Jurkat, Clone E6-1 (cell line): ENCODE measurements at regions not wholly inside any gene's neighbourhood (a gene's known extent, or its start where the extent isn't known, plus 50 kb on each side); places are given as distances from the start of the nearest gene placed in this dataset.

Experiments used
- DNase-seq: peaks from one replicate; pipeline ENCODE4 v3.0.0-alpha.2; 2011; ENCODE audit warnings: low read depth, low spot score
- H3K4me3 ChIP-seq: 2 replicates; pipeline ENCODE4 v1.5.1; 2011; ENCODE audit warnings: mild to moderate bottlenecking, low read length, control low read depth, moderate library complexity

DNA sequence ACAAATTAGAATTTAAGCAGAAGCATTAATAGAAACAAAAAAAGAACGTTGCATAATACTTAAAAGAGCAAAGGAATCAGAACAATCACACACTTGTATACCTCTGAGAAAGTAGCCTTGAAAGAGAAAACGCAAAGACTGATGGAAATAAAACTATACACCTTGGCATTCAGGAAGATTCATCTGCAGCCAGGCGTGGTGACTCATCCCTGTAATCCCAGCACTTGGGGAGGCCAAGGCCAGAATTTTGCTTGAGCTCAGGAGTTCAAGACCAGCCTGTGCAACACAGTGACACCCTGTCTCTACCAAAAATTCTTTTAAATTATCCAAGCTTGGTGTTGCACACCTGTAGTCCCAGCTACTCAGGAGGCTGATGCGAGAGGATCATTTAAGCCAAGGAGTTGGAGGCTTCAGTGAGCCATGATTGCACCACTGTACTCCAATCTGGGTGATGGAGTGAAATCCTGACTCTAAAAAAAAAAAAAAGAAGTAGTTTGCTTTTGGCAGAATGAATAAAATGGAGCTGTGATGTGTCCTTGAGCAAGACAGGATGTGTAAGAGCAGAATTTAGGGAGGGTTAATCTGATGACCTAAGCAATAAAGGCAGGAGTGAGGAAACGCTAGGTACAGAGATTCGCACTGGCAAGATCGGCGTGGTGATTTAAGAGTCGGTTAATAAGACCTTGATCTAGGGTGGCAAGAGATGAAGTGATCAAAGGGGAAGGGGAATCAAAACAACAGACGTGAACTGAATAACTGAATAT, 75.8 kb upstream of the NRP1 start:
- no peak overlapping the region for H3K4me3 ChIP-seq
- no peak for DNase-seq

DNA sequence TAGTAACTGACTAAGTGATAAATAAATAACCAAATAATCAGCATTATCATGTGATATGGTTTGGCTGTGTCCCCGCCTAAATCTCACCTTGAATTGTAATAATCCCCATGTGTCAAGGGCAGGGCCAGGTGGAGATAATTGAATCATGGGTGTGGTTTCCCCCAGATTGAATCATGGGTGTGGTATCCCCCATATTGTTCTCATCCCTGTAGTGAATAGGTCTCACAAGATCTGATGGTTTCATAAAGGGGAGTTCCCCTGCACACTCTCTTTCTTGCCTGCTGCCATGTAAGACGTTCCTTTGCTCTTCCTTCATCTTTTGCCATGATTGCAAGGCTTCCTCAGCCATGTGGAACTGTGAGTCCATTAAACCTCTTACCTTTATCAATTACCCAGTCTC, 72.1 kb upstream of the NRP1 start:
- DNase-seq, result no peak

DNA sequence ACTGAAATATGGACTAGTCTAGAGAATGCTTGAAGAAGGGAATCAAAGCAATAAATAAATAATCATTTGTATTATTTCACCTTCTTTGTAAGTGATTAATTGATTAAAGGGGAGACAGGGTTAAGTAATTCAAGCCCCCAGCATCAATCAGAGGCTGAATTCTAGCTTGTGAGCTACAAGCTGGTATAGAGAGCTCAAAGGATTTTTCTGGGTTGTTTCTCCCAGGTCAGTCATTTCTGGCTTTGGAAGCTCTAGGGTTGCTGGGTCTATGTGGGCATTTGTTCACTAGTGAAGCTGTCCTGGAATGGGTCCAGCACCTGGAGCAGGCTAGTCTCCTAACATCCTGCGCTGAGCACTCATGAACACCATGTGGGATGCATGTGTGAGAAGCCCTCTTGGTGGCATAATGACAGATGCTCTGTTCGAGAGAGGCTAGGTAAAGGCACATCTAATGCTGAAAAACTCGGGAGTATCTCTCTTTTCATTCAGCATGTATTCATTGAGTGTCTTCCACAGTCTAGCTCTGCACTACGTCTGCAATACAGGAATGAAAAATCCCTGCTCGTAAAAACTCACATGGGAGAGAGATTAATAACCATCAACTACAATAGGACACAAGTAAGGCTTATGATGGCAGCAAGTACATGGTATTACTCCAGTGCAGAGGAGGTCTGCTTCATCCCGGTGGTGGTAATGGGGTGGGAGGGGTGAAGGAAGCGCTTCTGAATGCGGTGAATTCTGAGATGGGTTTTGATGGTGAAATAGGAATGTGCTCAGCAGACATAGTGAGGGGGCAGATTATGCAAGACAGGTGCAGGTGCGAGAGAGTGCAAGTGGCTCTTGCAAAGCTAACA, 68.0 kb upstream of the NRP1 start:
- peak; percentile 33 for DNase-seq
- H3K4me3 ChIP-seq, result no peak overlapping the region

More for the DNA sequence above, 72.1 kb upstream of the NRP1 start:
- no peak overlapping the region for H3K4me3 ChIP-seq

DNA sequence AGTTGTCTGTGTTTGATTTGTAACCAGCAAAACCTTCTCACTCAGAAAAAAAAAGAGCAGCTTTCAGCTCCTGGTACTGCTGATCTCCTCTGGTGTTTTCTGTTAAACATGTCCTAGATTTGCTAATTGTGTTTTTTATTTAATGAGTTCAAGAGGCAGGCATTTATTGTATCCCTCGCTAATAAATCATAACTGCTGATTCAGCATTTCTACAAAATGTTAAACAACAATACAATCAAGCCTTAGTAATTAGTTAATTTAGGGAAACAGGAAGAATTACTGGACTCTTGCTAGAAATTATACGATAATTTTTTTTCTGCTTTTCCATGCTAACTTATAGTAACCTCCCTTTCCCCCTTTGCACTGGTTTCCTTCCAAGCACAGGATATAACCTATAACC, 66.8 kb upstream of the NRP1 start:
- no peak overlapping the region for H3K4me3 ChIP-seq

DNA sequence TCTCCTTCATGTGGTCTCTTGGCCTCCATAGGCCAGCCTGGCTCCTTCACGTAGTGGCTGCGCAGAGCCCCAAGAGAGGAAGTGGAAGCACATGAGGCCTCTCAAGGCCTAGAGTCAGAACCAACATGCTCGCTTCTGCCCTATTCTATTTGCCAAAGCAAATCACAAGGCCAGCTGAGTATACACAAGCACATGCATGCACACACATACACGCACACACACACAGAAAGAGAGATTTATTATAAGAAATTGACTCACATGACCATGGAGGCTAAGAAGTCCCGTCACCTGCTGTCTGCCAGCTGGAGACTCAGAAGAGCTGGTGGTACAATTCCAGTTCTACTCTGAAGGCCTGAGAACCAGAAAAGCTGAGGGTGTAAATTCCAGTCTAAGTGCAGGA, 64.3 kb upstream of the NRP1 start:
- no peak for DNase-seq
- no peak overlapping the region for H3K4me3 ChIP-seq

More for the DNA sequence above, 66.8 kb upstream of the NRP1 start:
- no peak for DNase-seq

DNA sequence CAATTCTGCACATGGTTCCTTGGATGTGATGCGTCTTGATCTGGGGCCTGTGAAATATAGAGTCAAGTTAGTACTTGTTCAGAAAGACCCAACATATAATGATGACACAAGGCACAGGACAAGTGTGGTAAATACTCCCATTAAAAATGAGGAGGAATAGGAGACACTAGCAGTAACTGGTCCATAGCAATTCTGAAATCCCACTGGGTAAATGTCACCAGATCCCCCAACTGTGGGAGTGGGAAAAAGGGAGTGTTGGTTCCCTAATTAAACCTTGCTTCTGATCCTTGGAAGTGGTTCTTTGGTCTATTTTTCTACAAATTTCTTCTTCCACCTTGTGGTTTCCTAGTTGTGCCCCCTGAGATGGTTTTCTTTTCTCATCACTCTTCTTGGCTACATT, 62.5 kb upstream of the NRP1 start:
- no peak overlapping the region for H3K4me3 ChIP-seq
- no peak for DNase-seq

DNA sequence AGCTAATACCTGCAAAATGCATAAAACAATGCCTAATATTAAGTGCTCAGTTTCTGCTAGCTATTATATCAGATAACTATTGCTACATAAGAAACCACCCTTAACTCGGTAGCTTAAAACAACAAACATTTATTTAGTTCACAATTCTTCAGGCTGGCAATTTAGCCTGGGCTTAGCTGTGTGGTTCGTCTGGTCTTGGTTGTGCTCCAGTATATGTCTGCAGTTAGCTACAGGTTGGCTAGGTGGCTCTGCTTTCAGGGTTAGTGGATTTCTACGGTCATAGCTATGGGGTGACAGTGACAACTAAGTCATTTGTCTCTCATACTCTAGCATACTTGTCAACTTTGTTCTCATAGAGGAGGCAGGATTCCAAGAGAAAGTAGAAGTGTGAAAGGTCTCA, 61.8 kb upstream of the NRP1 start:
- no peak for DNase-seq

DNA sequence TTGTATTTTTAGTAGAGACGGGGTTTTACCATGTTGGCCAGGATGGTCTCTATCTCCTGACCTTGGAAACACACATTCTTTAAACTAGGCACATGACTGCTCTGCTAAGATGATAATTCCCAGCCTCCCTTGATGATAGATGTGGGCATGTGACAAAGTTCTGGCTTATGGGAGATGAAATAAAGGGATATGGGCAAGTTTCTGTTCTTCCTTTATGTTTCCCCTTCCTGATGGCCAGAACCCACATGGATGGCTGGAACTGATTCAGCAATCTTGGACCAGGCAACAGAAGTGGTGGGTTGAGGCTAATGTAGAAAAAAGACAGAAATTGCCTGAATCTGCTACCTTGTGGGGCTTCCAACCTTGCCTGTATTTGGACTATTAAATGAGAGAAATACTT, 60.7 kb upstream of the NRP1 start:
- no peak for DNase-seq

More for the DNA sequence above, 61.8 kb upstream of the NRP1 start:
- no peak overlapping the region for H3K4me3 ChIP-seq

DNA sequence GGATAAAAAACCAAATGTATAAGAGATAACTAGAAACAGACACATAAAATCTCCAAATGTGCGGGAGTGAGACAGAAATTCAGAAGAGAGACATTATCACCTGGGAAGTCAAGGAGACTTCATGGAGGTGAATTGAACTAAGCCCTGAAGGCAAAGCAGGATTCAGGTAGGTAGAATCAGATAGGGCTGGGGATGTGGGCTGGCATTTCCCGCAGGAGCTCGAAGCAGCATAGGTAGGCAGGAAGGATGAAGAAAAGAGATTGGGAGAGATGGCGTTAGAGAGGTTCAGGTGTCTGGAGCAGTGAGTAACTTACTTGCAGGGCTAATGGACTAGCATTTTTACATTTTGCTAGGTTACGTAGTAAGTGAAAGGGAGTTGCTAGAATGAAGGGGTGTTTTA, 58.2 kb upstream of the NRP1 start:
- H3K4me3 ChIP-seq, result no peak overlapping the region
- no peak for DNase-seq

More for the DNA sequence above, 60.7 kb upstream of the NRP1 start:
- no peak overlapping the region for H3K4me3 ChIP-seq

DNA sequence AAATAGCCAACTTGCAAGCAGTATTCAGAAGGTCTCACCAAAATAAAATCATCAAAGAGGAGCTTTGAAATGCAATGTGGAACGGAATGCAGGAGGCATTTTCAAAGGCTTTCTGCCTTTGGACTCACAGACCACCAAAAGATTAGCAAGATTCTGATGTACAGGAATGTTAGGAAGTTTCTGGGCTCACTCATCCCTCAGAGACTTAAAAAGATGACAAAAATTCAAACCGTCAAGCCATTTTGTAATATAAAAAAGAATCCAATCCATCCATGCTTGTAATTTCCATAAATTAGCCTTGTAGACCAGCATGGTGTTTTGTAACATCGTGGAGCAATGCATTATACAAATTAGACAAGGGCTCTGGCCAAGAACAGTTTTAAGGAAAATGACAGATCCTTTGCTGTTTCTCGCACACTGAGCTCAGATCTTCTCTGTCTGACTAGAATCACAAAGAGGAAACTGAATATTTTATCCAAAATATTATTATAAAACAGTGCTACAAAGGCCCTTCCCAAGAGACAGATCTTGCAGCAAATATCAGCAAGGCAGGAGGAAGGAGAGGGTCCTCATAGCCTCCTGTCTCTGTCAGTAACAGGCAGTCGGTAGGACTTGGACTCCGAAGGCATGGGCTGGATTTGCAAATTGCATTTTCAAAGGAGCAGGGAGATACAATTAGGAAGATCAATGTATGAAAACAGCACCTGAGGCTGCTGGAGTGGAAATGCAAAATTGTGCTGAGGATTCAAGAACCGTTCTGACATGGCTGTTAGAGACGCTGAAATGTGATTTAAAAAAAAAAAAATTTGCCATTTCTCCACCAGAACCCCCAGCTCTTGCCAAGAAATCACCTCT, 57.4 kb upstream of the NRP1 start:
- no peak overlapping the region for H3K4me3 ChIP-seq
- no peak for DNase-seq

DNA sequence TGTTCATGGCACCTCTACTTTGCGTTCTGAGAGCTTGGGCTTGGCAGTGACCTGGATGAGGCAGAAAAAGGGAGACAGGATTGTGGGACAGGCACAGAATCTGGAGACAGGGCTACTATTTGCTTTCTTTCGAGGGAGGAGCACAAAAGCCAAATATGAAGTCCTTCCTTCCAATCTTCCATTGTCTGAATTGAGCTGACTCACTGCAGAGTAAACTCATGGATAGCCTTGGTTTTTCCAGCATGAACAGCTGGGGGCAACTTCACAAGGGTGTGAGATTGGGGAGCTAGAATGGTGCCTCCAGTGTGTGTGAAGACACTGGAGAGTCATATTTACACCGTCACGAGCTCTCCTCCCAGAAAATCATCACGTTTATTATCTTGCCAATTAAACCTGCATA, 55.6 kb upstream of the NRP1 start:
- no peak overlapping the region for H3K4me3 ChIP-seq
- DNase-seq, result no peak

DNA sequence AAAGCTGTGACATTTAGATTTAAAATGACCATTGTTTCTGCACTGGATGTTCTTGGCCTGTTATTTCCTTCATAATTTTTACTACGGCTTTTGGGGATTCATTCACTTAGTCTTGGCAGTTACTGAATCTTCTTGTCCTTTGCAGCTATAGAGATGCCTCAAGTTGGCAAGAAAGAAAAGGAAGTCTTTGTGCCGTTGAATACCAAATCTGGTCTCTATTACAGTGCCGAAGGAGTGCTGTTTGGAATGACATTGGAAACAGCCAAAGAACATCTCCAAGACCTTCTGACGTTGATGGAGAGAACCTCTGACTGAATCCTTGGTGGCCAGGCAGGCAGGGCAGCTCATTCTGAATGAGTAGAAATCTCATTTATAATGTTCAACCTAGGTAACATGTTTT, 54.3 kb upstream of the NRP1 start:
- no peak overlapping the region for H3K4me3 ChIP-seq
- DNase-seq, result no peak

DNA sequence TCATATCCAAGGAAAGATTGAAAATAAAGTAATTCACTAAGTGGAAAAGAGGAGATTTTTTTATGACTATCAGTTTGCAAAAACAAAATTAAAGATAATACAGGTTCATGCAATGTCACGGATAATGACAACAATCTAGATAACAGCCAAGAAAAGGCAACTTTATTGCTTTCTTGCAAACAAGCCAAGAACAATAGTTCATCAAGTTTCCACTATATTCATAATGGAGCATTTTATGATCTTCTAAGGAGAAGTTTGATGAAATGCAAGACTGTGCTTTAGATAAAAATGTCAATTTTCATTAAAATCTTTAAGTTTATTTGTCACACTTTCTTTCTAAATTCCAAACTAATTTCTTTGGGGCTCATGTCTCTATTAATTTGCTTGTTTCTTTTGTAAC, 53.9 kb upstream of the NRP1 start:
- H3K4me3 ChIP-seq, result no peak overlapping the region
- DNase-seq, result no peak

DNA sequence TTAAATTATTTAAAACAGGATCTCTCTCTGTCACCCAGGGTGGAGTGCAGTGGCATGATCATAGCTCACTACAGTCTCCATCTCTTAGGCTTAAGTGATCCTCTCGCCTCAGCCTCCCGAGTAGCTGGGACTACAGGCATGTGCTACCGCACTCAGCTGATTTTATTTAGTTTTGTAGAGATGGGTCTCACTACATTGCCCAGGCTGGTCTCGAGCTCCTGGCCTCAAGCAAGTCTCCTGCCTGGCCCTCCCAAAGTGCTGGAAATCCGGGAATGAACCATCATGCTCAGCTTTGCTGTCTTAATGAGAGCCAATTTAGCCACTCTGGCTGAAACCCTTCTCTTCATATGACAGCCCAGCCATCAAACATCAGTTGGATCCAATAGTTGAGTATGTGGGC, 53.3 kb upstream of the NRP1 start:
- no peak for DNase-seq

DNA sequence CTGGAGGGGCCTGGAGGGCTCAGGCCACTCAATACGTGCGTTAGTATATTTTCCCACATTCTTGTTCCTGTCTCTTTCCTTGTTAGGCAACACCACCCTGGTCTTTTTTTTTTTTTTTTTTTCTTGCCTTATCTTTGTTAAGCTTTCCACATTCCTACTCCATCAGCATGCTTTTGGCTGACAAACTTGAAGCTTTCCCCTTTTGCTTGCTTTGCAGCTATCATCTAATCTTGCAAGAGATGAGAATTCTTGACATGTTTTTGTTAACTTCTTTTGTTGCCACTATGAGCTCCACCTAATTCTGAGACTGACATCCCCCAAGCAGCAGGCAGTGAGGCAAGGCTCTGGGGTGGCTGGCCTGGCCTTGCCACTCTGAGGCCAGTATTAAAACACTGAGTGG, 52.5 kb upstream of the NRP1 start:
- H3K4me3 ChIP-seq, result no peak overlapping the region
- no peak for DNase-seq

More for the DNA sequence above, 53.3 kb upstream of the NRP1 start:
- no peak overlapping the region for H3K4me3 ChIP-seq

DNA sequence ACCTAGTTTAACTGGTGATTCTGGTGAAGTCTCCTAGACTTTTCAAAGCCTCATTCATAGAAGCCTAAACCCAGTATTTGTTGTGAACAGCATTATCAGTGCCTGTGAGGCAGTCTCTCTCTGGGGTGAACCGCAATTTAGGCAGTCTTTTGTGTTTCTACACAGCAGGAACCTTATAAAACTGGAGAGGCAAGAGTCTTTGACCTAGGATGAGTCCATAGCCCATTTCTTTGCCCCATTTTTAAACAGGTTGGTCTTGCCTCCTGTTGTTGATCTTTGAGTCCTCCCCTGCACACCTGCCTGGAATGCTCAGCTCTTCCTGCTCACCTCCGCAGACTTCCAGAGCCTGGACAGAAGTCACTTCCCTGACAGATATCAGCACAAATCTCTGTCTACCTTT, 51.2 kb upstream of the NRP1 start:
- no peak overlapping the region for H3K4me3 ChIP-seq
- no peak for DNase-seq

DNA sequence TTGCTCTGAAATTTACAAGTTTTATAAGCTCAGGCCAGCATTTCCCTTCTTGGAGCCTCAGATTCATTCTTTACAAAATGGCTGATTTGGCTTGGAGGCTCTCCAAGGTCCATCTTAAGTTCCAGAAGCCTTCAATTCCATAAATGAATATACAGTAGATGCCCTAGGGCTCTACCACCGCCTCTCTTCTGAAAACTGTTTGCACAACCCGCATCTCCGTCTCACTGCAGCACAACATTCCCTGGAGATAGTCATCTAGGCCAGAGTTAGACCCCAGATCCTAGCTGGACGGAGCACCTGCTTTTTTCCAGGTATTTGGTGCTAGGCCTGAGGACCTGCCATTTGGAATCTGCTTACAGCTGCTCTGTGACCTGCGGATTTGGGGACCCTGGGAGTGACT, 50.5 kb upstream of the NRP1 start:
- no peak for DNase-seq
- H3K4me3 ChIP-seq, result no peak overlapping the region
